ENCODE measurements at regions not wholly inside any gene's neighbourhood (a gene's known extent, or its start where the extent isn't known, plus 50 kb on each side); places are given as distances from the start of the nearest gene placed in this dataset.

DNA sequence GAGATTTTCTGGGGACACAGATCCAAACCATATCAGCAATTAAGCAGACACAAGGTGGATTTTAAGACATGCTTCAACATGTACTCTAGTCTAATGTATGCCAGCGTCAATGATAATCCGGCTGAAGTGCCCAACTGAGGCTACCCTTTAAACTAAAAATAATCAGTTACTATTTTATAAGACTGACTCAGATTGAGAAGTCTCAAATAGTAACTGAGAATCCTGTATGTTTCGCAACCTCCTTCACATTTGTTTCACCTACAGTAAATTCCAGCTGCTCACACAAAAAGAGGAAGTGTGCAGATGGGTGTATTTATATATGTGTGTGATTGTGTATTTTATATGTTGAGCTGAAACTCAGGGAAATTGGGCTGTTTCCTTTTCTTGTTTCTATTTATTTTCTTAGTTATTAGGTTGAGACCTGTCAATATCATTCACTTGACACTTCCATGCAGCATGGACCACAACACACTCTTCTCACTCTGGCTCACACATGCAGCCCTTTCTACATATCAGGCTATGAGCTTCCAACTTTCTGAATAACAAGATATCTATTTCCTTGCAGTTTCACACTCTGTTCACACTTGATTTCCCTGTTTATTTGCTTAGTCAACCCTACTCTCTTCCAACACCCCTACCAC is 1224.9 kb upstream of the TMEM132C start:
- TF ChIP-seq, protein P1, sequence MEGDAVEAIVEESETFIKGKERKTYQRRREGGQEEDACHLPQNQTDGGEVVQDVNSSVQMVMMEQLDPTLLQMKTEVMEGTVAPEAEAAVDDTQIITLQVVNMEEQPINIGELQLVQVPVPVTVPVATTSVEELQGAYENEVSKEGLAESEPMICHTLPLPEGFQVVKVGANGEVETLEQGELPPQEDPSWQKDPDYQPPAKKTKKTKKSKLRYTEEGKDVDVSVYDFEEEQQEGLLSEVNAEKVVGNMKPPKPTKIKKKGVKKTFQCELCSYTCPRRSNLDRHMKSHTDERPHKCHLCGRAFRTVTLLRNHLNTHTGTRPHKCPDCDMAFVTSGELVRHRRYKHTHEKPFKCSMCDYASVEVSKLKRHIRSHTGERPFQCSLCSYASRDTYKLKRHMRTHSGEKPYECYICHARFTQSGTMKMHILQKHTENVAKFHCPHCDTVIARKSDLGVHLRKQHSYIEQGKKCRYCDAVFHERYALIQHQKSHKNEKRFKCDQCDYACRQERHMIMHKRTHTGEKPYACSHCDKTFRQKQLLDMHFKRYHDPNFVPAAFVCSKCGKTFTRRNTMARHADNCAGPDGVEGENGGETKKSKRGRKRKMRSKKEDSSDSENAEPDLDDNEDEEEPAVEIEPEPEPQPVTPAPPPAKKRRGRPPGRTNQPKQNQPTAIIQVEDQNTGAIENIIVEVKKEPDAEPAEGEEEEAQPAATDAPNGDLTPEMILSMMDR (conservative IDR thresholded peaks at IDR 0.05; ENCODE audit: low read depth, low read length): no peak
- TF ChIP-seq EZH2 (IDR thresholded peaks at IDR 0.05; ENCODE audit: low read length, unreplicated experiment): no peak

Data from PC-3 (cell line).